LNCaP clone FGC (cell line): ENCODE measurements at regions not wholly inside any gene's neighbourhood (a gene's known extent, or its start where the extent isn't known, plus 50 kb on each side); places are given as distances from the start of the nearest gene placed in this dataset.

ENCODE experiments used
- DNase-seq: peaks from one replicate; pipeline ENCODE4 v3.0.0-alpha.2; 2011; ENCODE audit warnings: low read depth
- H3K4me3 ChIP-seq: 2 replicates; pipeline ENCODE4 v1.5.1; 2011; ENCODE audit warnings: mild to moderate bottlenecking, low read depth, low read length, control low read depth
- TF ChIP-seq, protein P1 (sequence below): IDR thresholded peaks from 2 replicates; pipeline ENCODE4 v1.5.1; 2012; ENCODE audit warnings: mild to moderate bottlenecking; ENCODE audit not compliant: control insufficient read depth, insufficient read depth; ENCODE audit errors: extremely low read depth

DNA sequence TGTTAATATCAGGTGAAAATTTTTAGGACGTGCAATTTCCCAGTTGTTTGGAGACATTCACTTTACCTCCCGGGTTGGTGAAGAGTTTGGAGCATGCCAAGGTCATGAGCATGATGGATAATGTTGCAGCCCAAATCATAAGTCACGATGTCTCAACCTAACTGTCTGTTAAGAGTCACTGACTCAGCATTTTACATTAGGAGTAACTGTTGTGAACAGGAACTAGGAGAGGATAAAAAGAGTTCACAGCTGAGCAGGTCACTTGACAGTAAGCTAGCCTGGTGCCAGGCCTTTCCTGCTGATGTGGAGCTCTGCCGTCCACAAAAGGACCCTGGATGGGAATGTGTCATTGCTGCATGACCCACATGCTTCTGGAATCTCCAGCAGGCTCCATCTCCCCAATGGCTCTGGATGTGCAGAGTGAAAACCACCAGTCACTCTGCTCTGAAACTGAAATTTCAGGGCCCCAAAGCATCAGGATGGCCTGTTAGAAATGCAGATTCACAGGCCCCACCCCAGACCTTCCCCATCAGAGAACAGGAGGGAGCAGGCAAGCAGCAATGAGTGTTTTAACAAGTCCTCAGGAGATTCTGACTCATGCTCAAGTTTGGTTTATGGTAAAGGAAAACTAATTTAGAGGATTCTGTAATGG, 371.6 kb upstream of the MAF start:
- H3K4me3 ChIP-seq: no peak overlapping the region
- DNase-seq: no peak
- TF ChIP-seq, protein P1, sequence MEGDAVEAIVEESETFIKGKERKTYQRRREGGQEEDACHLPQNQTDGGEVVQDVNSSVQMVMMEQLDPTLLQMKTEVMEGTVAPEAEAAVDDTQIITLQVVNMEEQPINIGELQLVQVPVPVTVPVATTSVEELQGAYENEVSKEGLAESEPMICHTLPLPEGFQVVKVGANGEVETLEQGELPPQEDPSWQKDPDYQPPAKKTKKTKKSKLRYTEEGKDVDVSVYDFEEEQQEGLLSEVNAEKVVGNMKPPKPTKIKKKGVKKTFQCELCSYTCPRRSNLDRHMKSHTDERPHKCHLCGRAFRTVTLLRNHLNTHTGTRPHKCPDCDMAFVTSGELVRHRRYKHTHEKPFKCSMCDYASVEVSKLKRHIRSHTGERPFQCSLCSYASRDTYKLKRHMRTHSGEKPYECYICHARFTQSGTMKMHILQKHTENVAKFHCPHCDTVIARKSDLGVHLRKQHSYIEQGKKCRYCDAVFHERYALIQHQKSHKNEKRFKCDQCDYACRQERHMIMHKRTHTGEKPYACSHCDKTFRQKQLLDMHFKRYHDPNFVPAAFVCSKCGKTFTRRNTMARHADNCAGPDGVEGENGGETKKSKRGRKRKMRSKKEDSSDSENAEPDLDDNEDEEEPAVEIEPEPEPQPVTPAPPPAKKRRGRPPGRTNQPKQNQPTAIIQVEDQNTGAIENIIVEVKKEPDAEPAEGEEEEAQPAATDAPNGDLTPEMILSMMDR: no peak

DNA sequence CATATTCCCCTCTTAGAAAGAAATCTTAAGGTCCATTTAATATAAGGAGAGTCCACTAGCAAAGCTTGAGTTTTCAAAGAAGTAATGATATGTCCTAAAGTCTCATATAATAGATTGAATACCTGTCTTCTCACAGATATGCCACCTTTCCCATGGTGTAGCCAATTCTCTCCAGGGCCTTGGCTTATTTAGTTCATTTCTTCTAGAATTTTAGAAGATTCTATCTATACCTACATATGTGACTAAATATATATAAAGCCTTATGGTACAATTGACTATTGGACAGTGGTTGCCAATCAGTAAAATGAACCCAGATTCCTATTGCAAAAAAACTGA, 370.7 kb upstream of the MAF start:
- no peak for DNase-seq
- TF ChIP-seq, protein P1: no peak
- H3K4me3 ChIP-seq: no peak overlapping the region

DNA sequence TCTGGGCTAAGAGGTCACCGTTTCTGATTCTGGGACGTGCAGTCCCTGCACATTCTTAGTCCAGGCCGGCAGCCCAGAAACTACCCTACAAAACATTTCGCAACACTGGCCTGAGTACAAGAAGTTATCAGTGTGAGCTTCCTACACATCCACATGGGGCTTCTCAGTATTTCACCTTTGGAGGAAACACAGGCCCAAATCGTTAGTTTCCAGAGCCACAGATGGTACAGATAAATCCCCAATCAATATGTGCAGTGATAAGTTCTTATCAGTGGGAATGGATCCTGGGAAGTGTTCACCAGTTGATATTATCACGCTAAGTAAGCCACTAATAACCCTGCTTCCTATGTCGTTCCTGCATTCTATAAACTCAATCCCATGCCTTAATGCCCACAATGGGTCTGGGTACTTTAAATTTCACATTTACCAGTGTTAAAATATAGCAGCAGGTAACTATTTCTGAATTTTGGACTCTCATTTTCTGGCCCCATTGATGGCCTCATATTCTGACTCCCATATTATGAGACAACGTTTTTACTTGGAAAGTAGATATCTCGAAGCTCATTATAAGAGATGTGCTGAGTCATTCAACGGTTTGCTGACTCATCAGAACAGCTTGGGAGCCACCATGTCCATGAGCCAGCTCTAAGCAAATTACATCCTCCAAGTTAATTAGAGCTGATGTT, 370.2 kb upstream of the MAF start:
- TF ChIP-seq, protein P1: no peak
- peak; percentile 11 for DNase-seq
- no peak overlapping the region for H3K4me3 ChIP-seq

DNA sequence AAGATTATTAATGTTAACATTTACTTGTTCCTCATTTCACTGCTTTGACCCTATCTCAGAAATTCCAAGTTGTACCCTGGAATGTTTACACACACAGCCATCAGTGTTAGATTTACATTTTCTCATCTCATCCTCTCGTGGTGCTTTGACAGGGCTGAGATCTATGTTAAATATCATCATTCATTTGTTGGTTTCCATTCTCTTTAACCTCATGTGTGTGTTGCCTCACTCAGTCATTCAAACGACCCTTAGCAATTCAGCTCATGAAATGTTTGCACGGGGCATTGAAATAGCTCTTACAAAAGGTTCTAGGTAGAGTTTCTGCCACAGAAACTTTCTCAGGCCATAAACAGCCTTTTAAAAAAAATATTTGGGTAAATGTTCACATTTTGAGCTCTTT, 369.6 kb upstream of the MAF start:
- TF ChIP-seq, protein P1: no peak
- H3K4me3 ChIP-seq: no peak overlapping the region
- no peak for DNase-seq

DNA sequence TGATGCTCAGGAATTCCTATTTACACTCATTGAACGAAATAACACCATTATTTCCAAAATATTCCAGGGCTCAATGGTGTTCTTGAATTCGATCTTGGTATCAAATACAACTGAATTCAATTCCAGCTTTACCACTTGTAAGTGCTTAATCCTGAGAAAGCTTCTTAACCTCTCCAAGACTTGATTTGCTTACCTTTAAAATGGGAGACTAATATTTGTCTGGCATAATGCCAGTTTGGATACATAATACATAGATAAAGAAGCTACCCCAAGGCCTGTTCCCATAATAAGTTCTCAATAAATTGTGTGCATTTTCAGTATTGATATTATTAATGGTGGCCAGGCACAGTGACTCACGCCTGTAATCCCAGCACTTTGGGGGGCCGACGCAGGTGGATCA, 368.9 kb upstream of the MAF start:
- no peak for DNase-seq
- no peak overlapping the region for H3K4me3 ChIP-seq
- TF ChIP-seq, protein P1: no peak

DNA sequence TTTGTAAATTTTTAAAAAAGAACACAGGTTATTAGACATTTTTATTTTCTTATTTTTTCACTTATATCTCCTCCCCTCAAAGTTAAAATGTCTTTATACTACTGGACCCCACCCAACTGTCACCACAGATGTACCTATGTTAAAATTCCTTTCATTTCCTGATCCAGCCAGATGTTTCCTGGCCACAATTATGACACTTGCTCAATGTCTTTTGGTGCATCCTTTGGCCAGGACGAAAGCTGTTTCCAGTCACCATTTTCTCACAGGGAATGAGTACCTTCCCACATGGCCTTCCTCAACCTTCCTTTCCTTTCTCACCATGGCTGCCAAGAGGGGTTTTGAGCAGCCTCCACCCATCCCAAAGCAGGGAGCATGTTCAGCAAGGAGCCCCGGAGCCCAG, 365.7 kb upstream of the MAF start:
- TF ChIP-seq, protein P1: no peak
- no peak for DNase-seq
- H3K4me3 ChIP-seq: no peak overlapping the region

DNA sequence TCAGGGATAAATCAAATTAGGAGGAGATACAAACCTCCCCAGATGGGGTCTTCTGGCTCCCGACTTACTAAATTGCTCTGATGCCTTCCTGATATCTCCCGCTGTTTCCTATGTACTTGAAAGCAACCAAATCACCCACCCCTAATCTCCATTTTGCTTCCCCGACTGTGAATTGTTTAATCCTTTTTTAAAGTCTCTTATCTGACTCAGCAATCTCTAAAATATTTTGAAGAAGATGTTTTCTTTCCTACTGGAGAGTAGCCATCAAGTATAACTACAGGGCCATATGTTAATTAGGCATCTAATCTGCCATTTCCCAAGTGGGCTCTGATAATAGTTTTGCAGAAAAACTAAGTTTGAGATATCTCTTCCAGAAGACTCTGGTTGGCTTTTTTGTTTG, 365.2 kb upstream of the MAF start:
- no peak for DNase-seq
- TF ChIP-seq, protein P1: no peak
- H3K4me3 ChIP-seq: no peak overlapping the region
